ENCODE measurements at regions not wholly inside any gene's neighbourhood (a gene's known extent, or its start where the extent isn't known, plus 50 kb on each side); places are given as distances from the start of the nearest gene placed in this dataset.

DNA sequence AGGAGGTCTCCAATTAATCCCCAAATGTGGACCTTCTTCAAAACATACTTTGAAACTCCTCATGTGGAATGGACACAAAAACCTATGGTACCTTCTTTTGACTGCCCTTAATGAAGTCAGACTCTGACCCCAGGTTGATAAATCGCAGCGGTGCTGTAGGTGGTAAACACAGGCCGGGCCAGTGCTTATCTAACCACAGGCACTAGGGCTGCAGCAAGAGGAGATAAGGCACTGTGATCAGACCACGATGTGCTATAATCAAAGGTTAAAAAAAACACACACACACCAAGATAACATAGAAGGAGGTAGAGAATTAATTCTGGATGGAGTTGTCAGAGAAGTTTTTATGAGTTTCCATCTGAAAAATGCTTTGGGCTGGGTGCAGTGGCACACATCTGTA is 52.3 kb upstream of the SIPA1L2 start:
- Histone ChIP-seq H3K9me3 (no peaks in the 10 kb centered on the region), H3K27me3 (no peaks in the 10 kb centered on the region), H3K4me3 (ENCODE audit: low read depth, low read length) (no peak overlapping the region), H3K4me1 (peaks cover 15% of the 10 kb centered on the region), H3K36me3 (no peaks in the 10 kb centered on the region)
- no peak for DNase-seq
- TF ChIP-seq, protein P1, sequence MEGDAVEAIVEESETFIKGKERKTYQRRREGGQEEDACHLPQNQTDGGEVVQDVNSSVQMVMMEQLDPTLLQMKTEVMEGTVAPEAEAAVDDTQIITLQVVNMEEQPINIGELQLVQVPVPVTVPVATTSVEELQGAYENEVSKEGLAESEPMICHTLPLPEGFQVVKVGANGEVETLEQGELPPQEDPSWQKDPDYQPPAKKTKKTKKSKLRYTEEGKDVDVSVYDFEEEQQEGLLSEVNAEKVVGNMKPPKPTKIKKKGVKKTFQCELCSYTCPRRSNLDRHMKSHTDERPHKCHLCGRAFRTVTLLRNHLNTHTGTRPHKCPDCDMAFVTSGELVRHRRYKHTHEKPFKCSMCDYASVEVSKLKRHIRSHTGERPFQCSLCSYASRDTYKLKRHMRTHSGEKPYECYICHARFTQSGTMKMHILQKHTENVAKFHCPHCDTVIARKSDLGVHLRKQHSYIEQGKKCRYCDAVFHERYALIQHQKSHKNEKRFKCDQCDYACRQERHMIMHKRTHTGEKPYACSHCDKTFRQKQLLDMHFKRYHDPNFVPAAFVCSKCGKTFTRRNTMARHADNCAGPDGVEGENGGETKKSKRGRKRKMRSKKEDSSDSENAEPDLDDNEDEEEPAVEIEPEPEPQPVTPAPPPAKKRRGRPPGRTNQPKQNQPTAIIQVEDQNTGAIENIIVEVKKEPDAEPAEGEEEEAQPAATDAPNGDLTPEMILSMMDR (IDR thresholded peaks at IDR 0.05; ENCODE audit: low read depth, low read length) = no peak

DNA sequence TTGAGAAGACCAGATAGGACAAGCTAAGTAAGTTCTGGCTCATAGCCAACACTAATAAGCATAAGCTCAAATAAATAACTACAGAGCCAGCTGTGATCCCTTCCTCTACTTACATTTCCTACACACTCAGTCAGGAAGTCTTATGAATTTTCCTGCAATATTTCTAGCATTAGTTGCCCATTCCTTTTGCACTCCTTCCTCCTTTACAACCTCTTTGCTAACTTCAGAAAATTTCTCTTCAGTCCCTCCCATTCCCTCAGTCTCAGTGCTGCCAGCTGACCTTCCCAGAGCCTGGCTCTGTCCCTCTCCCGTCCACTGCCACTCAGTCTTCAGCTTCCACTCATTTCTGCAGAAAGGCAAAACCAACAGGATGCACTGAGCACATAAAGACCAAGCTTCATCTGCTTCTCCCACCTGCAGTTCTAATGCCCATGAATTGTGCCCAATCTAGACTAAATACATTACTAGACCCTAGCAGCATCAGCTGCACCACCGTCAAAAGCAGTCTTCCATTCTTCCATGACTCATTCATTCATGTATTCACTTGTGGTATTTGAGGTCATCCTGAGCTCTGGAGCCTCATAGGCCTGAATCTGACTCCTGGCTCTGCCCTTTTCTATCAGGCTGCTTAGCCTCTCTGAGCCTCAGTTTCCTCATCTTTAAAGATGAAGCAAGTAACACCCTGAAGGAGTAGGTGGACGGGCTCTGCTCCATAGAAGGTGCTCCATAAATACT is 54.6 kb upstream of the SIPA1L2 start:
- H3K36me3 ChIP-seq = no peaks in the 10 kb centered on the region
- H3K27me3 ChIP-seq = no peaks in the 10 kb centered on the region
- H3K4me3 ChIP-seq (ENCODE audit: low read depth, low read length) = no peak overlapping the region
- H3K4me1 ChIP-seq = peaks cover 15% of the 10 kb centered on the region
- TF ChIP-seq, protein P1 (IDR thresholded peaks at IDR 0.05; ENCODE audit: low read depth, low read length) = no peak
- no peaks in the 10 kb centered on the region for H3K9me3 ChIP-seq
- no peak for DNase-seq

DNA sequence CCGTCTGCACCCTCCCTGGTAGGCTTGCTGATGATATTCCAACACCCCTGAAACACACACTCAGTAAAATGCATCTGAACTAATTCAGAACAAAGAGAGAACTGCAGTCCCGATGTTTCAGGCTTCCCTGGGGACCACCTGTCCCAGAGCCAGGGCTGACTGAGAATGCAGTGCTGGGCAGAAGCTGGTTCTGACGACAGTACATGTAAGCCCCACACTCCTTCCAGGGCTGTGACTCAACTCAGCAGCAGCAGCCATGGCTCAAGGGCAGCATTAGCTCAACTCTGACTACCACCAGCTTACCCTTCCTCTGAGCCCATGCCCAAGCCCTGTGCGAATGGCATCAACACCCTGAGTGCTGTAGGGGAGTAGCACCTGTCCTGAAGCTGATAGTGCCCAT is 56.4 kb upstream of the SIPA1L2 start:
- no peaks in the 10 kb centered on the region for H3K9me3 ChIP-seq
- TF ChIP-seq, protein P1 (IDR thresholded peaks at IDR 0.05; ENCODE audit: low read depth, low read length) = no peak
- H3K4me3 ChIP-seq (ENCODE audit: low read depth, low read length) = no peak overlapping the region
- peak; percentile 45 for DNase-seq
- H3K36me3 ChIP-seq = no peaks in the 10 kb centered on the region
- H3K4me1 ChIP-seq = peaks cover 15% of the 10 kb centered on the region
- H3K27me3 ChIP-seq = no peaks in the 10 kb centered on the region

DNA sequence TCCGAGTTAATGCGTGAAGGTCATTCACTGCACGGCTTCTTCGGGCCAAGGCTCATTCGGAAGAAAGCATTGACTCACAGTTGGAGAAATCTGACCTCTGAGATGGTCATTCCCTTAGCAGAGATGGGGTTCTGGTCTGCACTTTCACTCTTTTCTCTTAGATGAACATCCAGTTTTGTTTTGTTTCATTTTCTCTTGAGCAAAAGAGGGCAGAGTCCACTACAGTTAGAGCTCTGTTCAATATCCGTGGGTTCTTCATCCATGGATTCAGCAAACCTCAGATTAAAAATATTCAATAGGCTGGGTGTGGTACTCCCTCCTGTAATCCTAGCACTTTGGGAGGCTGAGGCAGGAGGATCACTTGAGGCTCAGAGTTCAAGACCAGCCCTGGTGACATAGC is 57.4 kb upstream of the SIPA1L2 start:
- no peak for DNase-seq
- TF ChIP-seq, protein P1 (IDR thresholded peaks at IDR 0.05; ENCODE audit: low read depth, low read length) = no peak
- H3K27me3 ChIP-seq = no peaks in the 10 kb centered on the region
- no peak overlapping the region for H3K4me3 ChIP-seq (ENCODE audit: low read depth, low read length)
- H3K4me1 ChIP-seq = peaks cover 15% of the 10 kb centered on the region
- no peaks in the 10 kb centered on the region for H3K9me3 ChIP-seq
- no peaks in the 10 kb centered on the region for H3K36me3 ChIP-seq

DNA sequence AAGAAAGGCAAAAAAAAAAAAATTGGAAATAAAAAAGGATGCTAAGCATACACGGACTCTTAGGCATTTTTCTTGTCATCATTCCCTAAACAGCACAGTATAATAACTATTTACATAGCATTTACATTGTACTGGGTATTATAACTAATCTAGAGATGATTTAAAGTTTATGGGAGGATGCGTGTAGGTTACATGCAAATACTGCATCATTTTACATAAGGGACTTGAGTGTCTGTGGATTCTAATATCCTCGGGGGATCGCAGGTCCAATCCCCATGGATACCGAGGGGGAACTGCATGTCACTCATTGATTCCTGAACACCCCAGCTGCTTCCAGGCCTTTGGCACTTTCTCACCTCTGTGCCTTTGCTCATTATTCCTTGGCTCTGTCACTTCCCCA is 57.8 kb upstream of the SIPA1L2 start:
- no peak for DNase-seq
- Histone ChIP-seq H3K4me1 (peaks cover 15% of the 10 kb centered on the region), H3K4me3 (ENCODE audit: low read depth, low read length) (no peak overlapping the region), H3K36me3 (no peaks in the 10 kb centered on the region), H3K27me3 (no peaks in the 10 kb centered on the region), H3K9me3 (no peaks in the 10 kb centered on the region)
- TF ChIP-seq, protein P1 (IDR thresholded peaks at IDR 0.05; ENCODE audit: low read depth, low read length) = no peak

DNA sequence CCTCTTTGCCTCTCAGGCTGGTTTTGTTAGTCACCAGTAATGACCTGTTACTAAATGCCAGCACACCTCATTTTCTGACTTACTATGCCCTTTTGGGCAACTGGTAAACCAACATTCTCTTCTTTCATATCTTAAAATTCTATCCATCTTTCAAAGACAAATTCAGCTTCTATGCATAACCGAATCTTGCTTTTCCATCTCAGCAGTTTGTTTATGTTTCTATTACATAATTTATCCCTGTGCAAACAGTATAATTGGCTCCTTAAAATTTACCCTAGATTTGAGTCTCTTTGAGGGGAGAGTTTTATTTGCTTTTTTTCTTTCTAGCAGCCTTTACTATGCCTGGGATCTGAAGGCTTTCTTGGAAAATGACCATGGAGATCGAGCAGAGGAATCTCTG is 58.5 kb upstream of the SIPA1L2 start:
- Histone ChIP-seq H3K4me3 (ENCODE audit: low read depth, low read length) (no peak overlapping the region), H3K36me3 (no peaks in the 10 kb centered on the region), H3K4me1 (peaks cover 15% of the 10 kb centered on the region), H3K9me3 (no peaks in the 10 kb centered on the region), H3K27me3 (no peaks in the 10 kb centered on the region)
- TF ChIP-seq, protein P1 (IDR thresholded peaks at IDR 0.05; ENCODE audit: low read depth, low read length) = no peak
- DNase-seq = no peak

Measured in BE2C (cell line).